NCI-H2029 (cell line): ENCODE measurements at regions not wholly inside any gene's neighbourhood (a gene's known extent, or its start where the extent isn't known, plus 50 kb on each side); places are given as distances from the start of the nearest gene placed in this dataset.

Experiments
- DNase-seq: peaks from one replicate; lab custom pipeline; 2025; lab: John Stamatoyannopoulos, UW

DNA sequence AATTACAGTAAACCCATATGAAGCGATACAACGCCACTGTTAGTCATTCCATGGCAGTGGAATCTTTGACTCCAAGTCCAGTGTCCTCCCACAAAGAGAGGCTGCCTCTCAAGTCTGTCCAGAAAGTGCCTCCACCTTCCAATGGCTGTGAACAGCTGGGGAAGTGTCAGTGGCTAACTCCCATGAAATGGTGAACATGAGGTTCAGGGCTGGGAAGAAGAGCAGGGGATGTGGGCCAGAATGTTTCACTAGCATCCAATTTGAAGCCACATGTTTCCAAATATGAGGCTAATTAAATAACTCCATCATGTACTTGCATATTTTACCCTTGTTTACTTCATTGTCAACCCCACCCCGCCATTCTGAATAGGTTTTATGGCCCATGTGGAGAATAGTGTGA is 53.1 kb upstream of the CHST15 start:
- no peak for DNase-seq

DNA sequence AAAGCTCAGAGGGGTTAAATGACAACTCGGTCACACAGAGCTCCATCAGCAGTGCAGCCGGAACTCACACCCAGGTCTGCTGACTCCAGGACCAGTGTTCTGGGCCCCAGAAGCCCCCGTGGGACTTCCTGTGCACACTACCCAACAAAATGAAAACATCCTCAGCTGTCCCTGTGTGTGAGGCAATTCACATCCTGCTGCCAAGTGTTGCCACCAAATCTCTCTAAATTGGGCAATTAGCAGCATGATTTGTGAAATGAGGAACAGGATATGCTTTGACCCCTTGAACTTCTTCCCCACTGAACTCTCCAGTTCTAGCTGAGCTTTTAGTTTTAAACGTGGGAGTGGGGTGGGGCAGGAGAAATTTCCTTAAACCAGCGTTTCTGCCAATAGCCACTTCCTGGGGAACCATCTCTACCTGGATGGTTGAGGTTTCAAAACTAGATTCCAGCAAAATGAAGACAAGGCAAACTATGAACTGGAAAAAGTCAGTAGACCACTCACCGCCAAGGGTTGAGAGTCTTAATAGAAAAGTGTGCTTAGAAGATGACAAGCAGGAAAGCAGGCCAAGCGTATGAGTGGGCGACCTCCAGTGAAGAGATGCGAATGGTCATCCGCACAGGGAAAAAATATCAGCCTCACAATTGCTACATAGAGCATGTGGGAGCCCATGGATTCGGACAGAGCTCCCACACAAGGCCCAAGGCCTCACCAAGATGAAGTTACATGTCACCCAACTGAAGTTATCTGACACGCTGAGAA is 51.9 kb upstream of the CHST15 start:
- no peak for DNase-seq

DNA sequence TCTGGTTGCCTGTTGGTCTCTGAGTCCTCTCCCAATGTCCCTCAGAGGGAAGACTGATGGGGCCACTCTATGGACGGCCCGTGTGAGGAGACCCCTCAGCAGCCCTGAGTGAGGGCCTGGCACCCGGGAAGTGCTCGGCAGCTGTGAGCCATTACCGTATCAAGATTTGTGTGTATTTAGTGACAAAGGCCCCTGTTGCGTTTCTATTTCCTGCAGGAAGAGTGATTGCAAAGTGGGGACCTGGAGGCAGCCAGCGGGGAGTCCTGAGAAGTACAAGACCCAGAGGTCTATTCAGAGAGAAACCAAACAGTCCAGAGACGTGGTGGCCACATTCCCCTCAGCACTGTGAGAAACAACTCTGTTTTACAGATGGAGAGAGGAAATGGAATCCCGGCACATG is 51.1 kb upstream of the CHST15 start:
- DNase-seq, result no peak

DNA sequence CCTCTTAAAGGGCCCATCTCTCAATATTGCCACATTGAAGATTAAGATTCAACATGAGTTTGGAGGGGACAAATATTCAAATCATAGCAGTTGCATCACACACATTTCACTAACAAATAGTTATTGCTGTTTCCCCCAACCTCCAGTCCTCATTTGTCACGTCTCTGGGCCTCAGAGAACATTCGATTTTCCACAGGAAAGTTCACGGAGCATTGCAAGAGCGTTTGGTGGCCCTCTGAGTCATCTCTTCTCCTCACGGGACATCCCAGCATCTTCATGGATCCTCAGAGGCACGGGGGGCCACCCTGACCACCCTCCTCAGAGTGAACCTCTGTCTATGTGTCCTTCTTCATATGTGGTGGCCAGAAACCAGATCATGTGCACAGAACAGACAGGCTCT is 50.3 kb upstream of the CHST15 start:
- no peak for DNase-seq
